DMS79 (cell line): ENCODE measurements at regions not wholly inside any gene's neighbourhood (a gene's known extent, or its start where the extent isn't known, plus 50 kb on each side); places are given as distances from the start of the nearest gene placed in this dataset.
A peak's percentile ranks its signal among the peaks of the same experiment; 100 is the strongest.

ENCODE experiments used
- DNase-seq: peaks from one replicate; lab custom pipeline; 2025; lab: John Stamatoyannopoulos, UW

DNA sequence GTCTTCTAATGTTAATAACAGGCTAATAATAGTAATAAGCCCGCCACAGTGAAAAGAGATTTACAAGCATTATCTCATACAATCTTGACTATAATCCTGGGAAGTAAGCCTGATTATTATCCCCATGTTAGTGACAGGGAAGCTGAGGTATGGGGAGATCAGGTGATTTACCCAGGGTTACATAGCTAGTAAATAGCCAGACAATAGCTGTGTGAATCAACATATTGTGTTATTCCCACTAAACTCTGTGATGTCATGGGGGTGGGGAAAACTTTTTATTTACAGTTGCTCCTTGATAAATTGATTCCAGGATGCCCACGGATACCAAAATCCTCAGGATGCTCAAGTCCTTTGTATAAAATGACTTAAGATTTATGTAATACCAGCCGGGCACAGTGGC is 181.9 kb downstream of the LMO4 start:
- no peak for DNase-seq

DNA sequence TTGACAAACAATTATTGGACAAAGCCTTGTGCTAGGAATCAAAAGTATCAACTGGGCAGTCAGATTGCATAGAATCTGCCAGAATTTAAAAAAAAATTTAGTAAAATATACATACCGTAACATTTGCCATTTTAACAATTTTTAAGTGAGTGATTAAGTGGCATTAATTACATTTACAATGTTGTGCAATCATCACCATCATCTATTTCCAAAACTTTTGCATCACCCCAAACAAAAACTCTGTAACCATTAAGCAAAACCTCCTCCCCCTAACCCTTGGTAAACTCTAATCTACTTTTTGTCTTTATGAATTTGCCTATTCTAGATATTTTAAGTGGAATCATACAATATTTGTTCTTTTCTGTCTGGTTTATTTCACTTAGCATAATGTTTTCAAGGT is 182.8 kb downstream of the LMO4 start:
- no peak for DNase-seq

DNA sequence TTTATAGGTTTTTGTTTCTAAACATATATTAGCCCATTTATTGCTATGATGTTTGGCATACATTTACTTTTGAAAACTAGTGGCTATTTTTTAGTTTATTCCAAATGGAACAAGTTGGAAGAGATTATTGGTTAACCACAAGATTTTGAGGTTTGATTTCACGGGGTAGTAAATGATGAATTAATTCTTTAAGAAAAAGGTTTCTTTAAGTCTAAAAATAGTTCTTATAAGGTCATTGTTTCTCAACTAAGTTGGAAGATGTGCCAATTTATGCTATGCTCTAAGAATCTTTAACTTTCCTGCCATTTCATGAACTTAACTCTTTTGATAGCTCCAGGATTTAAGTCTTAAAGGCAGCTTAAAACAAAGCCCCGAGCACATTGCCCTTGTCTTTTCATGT is 183.8 kb downstream of the LMO4 start:
- no peak for DNase-seq

DNA sequence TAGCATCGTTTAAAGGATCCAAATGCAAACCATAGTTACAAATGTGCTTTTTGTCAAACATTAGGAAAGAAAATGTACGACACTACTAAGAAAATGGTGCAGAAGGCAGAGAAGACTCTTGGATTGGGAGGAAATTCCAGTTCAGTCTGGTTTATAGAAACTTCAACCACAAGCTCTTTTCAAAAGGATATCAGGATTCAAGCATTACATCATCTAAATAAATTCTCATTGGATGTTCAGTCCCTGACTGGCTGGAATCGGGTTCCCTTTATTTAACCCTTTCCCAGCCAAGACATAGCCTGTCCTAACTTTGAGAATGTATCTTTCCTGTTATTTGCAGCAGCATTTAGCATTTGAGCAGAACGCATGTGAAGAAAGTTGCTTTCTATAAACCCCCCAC is 184.6 kb downstream of the LMO4 start:
- no peak for DNase-seq

DNA sequence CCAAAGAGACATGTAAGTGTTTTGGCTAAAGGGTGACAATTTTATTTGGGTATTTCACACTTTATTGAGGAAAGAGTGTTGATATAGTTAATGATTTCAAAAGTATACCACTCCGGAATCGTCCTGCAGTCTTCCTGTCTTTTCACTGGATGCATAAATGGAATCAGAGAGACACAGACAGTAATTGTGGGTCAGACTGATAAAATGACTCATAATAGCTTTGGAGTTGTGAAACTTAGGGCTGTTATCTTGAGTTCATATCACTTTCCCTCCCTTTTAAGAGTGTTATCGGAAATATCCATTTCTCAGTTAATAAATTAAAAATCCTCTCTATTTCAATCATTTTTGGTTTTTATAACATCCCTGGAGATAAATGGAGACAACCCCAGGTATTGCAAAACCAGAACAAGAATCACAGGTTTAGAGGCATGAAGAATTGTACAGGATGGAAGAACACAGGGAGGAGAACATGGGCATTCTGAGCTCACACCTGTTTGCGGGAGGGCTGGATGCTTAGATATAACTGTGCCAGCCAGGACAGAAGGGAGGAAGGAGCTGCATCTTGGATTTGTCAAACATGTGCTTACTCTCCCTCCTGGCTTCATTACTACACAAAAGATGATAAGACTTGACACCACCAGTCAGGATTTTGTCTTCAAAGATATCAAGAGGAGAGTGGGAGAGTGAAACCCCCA is 185.4 kb downstream of the LMO4 start:
- DNase-seq = no peak

DNA sequence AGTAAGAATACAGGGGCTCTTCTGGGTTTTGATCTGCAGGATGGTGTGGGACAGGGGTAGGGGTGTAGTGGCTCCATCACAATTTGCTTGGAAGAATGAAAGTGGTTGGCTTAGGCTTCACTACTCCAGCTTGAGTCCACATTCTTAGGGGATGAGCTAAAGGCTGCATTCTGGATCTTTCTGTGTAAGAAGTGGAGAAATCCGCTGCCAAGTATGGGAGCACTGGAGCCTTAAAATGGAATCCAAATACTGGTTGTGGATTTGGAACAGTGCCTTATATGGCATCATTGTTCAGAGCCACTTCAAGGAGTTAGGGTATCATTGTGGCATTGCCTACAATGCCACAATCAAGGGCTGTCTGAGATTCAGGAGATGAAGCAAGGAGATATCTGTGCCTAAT is 187.1 kb downstream of the LMO4 start:
- no peak for DNase-seq

DNA sequence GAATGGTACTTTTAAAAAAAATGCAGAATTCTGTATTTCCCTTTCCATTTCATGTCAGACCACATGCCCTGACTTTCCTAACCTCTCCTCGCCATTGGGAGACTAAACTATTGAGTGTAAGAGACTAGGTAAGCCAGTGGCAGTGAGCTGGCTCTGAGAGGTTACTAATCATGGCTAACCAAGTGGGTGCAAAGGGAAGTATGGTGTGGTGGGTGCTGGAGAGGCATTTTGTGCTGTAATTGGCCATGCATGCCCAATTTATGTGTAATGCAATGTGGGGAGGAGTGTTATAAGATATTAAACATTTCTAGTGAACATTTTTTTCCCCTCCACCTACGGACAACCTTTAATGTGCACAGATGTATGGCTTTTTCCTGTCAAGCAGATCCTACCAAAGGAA is 190.1 kb downstream of the LMO4 start:
- no peak for DNase-seq

DNA sequence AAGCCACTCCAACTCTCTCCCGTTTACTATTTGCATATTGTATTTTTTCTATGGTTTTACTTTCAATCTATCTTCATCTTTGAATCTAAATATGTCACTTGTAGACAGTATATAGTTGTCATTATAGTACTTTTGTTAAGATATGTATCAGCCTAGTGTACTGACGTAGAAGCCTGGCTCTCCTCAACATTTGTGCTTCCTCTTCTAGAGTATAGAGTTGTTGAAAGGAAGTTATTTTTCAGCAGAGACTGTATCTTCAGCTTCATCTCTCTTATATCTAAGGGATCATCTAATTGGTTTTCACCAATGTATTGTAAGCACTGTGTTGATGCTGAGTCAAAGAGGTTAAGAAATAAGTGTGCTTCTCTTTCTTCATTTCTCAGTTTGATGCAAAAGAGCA is 192.8 kb downstream of the LMO4 start:
- DNase-seq = no peak

DNA sequence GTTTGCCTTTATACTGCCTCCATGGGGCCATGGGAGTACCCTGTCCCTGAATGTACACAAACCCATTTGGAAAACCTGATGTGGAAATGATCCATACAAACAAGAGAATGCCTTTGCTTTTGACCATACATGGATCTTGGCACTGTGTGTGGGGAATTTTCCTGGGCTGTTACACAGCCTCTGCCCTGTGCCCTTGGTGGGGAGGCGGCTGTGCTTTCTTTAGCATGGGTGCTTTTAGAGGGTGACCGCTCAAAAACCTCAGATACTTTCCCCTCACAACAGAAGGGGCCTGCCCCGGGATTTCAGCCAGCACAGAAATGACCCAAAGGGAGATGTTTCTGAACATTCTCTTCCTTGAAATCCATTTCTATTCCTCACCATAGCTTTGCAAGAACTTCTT is 194.8 kb downstream of the LMO4 start:
- no peak for DNase-seq

DNA sequence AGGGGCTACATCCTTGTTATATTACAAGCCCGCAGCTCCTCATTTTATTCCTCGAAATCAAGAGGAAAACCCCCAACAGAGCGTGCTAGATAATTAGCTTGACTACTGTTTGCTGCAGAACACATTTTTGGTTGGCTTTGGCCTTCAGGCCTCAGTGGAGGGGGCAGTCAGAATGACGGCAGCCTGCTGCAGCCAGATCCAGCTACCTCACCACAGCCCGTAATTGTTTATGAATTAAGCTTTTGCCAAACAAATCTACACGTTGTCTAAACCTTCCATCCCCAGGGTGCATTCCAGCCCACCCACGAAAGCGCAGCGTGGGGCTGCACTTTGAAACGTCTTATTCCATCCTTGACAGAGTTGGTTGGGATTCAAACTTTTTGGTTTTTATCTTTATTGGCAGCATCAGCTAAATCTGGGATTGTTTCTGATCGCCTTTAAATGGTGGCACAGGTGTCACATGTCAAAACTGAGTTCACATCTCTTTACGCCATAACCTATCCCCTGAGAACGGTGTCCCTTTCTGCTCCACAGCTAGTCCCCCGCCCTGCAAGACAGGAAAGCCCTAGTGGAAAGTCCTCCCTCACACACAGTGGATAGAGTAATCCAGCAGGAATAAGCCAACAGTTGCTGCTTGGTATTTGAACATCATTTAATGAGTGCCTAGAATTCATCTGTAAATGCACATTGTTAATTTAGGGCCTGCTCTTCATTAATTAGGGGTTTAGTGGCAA is 195.5 kb downstream of the LMO4 start:
- DNase-seq = no peak

DNA sequence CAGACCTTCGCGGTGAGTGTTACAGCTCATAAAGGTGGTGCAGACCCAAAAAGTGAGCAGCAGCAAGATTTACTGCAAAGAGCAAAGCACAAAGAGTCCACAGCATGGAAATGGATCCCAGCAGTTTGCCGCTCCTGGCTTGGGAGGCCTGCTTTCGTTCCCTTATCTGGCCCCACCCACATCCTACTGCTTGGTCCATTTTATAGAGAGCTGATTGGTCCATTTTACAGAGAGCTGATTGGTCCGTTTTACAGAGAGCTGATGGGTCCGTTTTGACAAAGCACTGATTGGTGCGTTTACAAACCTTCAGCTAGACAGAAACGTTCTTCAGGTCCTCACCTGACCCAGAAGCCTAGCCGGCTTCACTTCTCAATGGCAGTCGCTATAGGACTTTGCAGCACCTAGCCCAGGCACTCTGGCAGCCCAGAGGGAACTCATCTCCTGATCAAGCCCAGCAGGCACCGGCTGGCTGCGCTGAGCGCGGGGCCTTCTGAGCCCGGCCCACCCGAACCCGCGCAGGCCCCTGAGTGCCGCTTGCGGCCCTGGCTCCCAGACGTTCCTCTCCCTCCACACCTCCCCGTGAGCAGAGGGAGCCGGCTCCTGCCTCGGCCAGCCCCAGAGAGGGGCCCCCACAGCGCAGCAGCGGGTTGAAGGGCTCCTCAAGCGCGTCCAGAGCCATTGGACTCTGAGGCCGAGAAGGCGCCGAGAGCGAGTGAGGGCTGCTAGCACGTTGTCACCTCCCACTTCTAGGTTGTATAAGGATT is 200.3 kb downstream of the LMO4 start:
- no peak for DNase-seq

DNA sequence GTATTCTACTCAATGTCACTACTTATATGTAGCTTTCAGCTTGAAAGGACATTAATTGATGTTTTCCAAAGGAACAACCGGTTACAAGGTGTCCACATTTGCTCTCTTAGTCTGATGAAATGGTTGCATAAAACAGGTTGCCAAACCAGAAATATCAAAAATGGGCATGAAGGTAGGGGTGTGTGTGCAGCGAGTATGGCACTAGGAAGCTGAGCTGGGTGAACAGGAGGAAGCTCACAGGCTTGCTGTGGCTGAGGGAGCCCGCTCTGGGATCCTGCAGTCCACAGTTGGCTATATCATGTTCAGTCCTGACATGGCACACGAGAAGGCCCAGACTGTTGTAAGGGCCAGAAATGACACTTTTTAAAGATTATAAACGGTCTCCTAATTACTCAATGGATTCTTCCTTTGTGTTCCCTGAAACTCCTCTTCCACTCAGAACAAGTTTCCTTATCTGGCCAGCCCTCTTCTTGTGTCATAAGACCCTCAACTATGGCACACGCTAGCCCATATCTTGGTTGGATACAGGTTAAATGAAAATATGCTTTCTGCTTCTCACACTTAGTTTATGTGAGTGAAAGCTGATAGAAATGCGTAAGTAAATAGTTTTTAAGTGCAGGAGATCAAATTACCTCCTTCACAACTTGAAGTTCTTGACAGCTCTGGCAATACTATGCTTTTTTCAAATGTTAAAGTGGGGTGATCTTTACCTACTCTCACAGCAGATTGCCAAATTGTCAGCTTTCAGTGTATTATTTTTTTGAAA is 201.5 kb downstream of the LMO4 start:
- DNase-seq = no peak

DNA sequence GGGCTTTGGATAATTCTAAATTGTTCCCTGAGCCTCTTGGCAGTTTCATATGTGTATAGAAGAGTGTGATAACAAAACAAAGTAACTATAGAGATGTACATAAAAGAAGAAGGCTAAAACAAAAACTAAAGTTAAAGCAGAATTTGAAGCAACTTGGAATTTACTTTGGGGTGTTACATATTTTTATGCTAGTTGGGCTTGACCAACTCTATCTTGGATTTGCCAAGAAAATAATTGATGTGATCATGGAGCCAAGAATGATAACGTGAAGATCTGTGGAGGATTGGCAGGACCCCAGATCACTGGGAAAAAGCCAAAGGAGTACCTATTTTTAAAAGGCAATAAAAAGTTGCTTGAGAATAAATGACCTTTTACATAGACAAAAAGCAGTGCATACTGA is 206.9 kb downstream of the LMO4 start:
- no peak for DNase-seq

DNA sequence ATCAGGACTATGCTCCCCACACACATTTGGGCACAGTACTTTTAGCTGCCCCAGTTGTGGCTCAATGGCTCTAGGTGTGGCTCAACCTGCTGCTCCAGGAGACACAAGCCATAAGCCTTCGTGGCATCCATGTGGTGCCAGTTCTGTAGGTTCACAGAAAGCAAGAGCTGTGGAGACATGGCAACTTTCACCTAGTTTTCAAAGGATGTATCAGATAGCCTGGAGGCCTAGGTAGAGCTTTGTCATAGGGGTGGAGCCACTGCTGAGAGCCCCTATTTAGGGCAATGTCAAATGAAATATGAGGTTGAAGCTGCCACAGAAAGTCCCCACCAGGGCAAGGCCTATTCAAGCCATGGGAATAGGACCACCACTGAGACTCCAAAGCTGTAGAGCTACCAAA is 210.5 kb downstream of the LMO4 start:
- DNase-seq = no peak

DNA sequence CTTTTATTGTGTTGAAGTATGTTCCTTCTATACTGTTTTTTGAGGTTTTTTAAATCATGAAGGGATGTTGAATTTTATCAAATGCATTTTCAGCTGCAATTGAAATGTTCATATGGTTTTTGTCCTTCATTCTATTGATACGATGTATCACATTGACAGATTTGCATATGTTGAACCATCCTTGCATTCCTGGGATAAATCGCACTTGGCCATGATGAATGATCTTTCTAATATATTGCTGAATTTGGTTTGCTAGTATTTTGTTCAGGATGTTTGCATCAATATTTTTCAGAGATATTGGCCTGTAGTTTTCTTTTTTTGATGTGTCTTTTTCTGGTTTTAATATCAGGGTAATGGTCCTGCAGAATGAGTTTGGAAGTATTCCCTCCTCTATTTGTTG is 214.0 kb downstream of the LMO4 start:
- DNase-seq = no peak

DNA sequence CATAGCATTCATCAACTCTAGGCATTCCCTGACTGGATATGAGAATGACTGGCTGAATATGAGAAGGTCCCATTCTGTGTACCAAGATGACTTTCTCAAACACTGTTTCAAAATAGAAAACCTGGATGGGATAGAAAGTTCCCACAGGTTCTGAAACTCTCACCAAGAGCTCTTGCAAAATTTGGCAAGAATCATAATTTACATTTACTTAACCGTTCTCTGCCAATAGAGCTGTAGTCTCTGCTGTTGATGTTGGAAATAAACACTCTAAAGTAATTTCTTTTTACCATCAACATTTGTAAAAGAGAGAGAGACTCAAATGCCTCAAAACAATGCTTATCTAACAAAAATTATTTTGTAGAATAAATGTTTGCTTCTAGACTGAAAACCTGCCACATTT is 221.1 kb downstream of the LMO4 start:
- DNase-seq = no peak

DNA sequence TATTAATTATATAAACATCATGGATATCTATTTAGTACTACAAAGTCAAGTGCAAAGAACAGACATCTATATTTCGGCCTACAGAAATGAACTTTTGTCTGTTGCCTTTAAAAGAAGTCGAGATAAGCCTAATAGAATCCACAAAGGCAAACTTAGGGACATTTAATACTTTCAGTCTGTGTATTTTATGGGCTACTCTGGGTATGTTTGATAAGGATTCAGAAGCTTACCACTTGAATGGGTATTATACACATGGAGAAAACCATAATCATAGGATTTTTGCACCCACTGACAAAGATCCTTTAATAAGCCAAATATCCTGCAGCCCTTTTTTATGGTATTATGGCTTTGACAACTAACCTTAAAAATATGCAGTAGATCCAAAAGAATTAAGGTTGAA is 224.8 kb downstream of the LMO4 start:
- no peak for DNase-seq

DNA sequence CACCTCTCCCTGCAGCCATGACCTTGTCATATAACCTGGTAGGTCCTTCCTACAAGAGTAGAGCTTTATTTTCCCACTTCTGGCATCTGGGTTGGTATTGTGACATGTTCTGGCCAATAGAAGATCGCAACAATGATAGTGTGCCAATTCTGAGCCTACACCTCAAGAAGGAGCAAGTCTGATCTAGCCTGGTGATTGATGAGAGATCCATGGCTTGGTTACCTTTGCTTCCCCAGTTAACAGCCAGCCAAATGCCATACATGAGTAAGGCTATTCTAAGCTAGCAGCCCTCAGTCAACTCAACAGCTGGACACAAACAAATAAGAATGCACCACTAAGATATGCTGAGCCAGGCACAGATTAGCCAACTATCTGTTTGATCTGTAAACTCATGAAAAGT is 226.7 kb downstream of the LMO4 start:
- DNase-seq = no peak

DNA sequence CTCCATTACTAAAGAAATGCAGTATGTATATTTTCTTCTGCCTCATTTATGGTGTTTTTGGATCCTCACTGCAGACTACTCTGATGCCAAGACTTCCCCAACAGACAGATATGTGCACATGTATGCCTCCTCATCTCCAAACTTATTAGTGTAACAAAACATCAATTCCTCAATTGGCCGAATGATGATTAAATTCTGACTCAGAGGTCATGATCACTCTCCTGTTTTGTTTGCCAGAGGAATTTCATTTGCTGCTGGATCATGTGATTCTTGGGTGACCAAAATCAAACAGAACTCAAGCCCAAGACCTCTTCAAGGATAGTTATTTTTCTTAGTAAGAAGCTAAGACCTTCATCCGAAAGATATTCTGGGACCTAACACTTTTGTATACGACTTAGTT is 227.6 kb downstream of the LMO4 start:
- no peak for DNase-seq

DNA sequence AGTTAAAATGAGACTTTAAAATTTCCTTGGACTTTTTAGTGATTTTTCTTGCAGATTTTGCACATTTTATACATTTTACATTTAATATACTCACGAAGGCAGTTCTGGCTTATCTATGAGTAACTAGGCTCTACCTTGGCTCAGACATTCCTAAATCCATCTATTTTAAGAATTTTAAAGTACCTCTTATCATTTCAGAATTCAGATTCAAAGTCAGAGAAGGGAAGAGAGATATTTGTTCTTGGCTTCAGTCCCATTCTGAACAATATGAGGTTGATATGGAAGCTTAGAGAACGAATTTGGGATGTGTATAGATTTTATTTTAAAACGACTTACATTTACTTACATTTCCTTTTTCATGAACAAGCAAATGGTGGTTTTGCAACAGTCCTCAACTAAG is 230.2 kb downstream of the LMO4 start:
- no peak for DNase-seq

DNA sequence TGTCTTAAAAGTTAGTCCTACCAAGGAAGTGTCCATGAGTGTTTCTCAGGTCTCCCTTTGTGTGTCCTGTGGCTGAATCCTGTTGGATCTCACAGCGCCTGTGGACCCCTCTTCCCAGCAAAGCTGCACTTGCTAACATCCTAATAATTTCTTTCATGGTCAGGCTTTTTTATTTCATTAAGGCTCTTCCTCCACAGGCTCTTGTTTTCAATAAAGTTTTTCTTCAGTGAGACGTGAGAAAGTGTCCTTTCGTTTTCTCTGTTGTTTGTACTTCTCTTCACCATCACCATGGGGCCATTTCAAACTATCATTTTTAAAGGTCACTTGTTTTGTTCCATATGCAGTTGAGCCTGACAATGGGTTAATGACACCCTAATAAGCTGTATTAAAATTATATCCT is 231.5 kb downstream of the LMO4 start:
- no peak for DNase-seq

DNA sequence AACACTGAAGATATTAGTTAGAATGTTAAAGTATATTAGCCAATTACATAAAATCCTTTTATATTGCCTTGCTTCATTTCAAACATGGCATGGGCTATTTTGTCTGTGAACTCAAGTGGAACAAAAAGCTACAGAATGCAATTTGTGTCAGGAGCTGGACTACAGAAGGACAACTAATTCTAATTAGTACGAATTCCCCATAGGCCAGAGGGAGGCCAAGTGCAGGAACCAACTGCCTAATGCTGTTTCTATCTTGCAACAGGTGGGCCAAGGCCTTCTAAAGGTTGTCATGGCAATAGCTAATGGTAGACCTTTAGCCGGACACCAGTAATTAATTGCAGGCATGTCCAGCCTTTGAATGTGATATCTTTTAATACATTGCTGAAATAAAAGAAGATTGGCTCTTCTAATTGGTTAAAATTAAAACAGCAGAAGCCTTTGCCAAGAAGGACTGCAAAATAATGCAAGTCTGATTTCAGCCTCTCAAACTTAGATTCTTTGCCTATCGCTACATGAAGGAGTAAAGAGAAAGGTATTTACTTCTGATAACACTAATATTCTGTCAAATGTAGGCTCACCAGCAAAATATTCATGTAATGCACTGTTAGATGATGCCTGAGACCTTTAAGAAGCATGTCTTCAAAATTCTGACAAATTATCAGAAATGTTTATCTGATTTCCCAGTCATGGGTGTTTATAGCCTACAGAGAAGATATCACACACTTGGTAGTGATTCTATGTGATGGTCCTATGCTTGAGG is 232.1 kb downstream of the LMO4 start:
- DNase-seq = peak; percentile 62
